ENCODE measurements at regions not wholly inside any gene's neighbourhood (a gene's known extent, or its start where the extent isn't known, plus 50 kb on each side); places are given as distances from the start of the nearest gene placed in this dataset.

GRCh38 chr5:58204966-58205365 lies 254.9 kb downstream of the PLK2 start:
- H3K27ac ChIP-seq (ENCODE audit: low read depth, low read length), result no peak overlapping the region
- H3K27me3 ChIP-seq (ENCODE audit: control insufficient read depth, insufficient read depth, low read length), result no peaks in the 10 kb centered on the region
- no peaks in the 10 kb centered on the region for H3K4me1 ChIP-seq (ENCODE audit: control insufficient read depth, insufficient read depth, low read length)
- no peaks in the 10 kb centered on the region for H3K36me3 ChIP-seq (ENCODE audit: control insufficient read depth, insufficient read depth, low read length)
- no peak overlapping the region for H3K9ac ChIP-seq (ENCODE audit: low read length)
- H3K4me3 ChIP-seq (ENCODE audit: low read length), result no peak overlapping the region

DNA sequence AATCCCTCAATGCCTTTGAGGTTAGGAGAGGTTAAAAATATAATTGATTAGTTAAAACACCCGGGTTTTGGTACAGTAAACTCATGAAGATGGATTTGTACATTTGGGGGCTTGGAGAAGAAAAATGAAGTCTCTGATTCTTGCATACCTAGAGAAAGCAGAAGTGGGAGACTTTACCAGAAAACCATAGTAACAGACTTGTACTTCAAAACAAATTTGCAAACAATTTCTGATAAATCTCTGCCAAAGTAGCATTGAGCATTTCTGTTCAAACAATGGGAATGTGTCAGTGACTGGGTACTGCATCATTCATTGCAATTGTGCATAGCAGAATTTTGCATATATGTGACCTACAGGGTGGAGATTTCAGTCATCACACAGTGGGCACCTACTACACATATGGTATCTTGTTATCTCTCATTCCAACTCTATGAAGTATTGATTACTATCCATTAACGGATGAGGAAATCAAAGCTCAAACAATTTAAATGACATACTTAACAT lies 256.9 kb downstream of the PLK2 start:
- H3K27me3 ChIP-seq (ENCODE audit: control insufficient read depth, insufficient read depth, low read length), result no peaks in the 10 kb centered on the region
- H3K27ac ChIP-seq (ENCODE audit: low read depth, low read length), result no peak overlapping the region
- H3K9ac ChIP-seq (ENCODE audit: low read length), result no peak overlapping the region
- no peaks in the 10 kb centered on the region for H3K4me1 ChIP-seq (ENCODE audit: control insufficient read depth, insufficient read depth, low read length)
- H3K4me3 ChIP-seq (ENCODE audit: low read length), result no peak overlapping the region
- no peaks in the 10 kb centered on the region for H3K36me3 ChIP-seq (ENCODE audit: control insufficient read depth, insufficient read depth, low read length)

DNA sequence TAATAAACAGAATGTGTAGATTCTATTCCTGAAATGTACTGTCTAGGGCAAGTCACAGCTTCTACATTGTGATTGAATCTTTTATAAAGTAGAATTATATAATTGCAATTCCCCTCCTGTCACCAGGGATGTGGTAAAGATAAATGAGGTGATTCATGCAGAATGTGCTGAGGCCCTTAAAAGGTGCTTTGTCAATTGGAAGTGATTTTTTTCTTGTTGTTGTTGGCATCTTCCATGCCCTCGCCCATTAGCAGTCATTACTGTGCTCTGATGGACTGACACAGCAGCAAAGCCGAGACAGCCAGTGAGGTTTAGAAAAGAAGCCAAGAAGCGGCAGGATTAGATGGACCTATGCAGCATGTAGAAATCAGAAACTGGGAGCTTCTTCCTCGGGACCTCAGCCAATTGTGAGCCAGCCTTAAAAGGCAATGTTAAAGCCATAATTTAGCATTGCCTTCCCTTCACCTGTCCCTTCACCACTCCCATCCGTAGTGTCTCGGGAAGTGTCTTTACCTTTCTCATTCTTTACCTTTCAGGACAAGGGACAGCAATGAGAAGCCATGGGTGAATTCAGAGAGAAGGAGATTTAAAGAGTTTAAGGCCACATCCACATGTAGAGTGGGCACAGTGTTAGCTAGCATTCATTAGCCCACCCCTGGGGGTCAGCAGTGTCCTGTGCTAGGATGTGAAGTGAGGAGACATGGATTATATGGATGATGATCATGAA lies 257.8 kb downstream of the PLK2 start:
- Histone ChIP-seq H3K9ac (ENCODE audit: low read length) (no peak overlapping the region), H3K27ac (ENCODE audit: low read depth, low read length) (no peak overlapping the region), H3K4me3 (ENCODE audit: low read length) (no peak overlapping the region)

GRCh38 chr5:58200451-58200850 lies 259.4 kb downstream of the PLK2 start:
- Histone ChIP-seq H3K27ac (ENCODE audit: low read depth, low read length) (no peak overlapping the region), H3K27me3 (ENCODE audit: control insufficient read depth, insufficient read depth, low read length) (no peaks in the 10 kb centered on the region), H3K4me1 (ENCODE audit: control insufficient read depth, insufficient read depth, low read length) (no peaks in the 10 kb centered on the region), H3K36me3 (ENCODE audit: control insufficient read depth, insufficient read depth, low read length) (no peaks in the 10 kb centered on the region), H3K4me3 (ENCODE audit: low read length) (no peak overlapping the region), H3K9ac (ENCODE audit: low read length) (no peak overlapping the region)

More for the DNA sequence above, 257.8 kb downstream of the PLK2 start:
- no peaks in the 10 kb centered on the region for H3K4me1 ChIP-seq (ENCODE audit: control insufficient read depth, insufficient read depth, low read length)
- no peaks in the 10 kb centered on the region for H3K36me3 ChIP-seq (ENCODE audit: control insufficient read depth, insufficient read depth, low read length)
- H3K27me3 ChIP-seq (ENCODE audit: control insufficient read depth, insufficient read depth, low read length), result no peaks in the 10 kb centered on the region

DNA sequence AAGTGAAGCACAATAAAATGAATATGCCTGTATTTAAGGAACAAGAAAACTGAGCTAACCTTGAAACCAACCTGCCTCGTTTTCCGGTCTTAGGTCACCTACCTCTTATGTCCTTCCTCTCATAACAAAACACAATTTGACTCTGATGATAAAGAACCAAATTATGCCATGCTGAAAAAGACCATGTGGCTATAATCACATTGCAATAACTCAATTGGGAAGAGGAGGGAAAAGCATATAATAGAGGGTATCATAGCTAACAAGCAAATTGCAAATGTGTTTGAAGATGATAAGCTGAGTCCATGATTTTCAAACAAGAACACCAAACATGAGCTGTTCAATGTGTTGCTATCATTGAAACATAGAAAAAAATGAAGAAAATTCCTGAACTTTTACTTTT lies 260.8 kb downstream of the PLK2 start:
- Histone ChIP-seq H3K27ac (ENCODE audit: low read depth, low read length) (no peak overlapping the region), H3K4me3 (ENCODE audit: low read length) (no peak overlapping the region), H3K36me3 (ENCODE audit: control insufficient read depth, insufficient read depth, low read length) (no peaks in the 10 kb centered on the region), H3K4me1 (ENCODE audit: control insufficient read depth, insufficient read depth, low read length) (no peaks in the 10 kb centered on the region), H3K9ac (ENCODE audit: low read length) (no peak overlapping the region), H3K27me3 (ENCODE audit: control insufficient read depth, insufficient read depth, low read length) (no peaks in the 10 kb centered on the region)

GRCh38 chr5:58198330-58198729 lies 261.6 kb downstream of the PLK2 start:
- Histone ChIP-seq H3K27me3 (ENCODE audit: control insufficient read depth, insufficient read depth, low read length) (no peaks in the 10 kb centered on the region), H3K4me1 (ENCODE audit: control insufficient read depth, insufficient read depth, low read length) (no peaks in the 10 kb centered on the region), H3K36me3 (ENCODE audit: control insufficient read depth, insufficient read depth, low read length) (no peaks in the 10 kb centered on the region), H3K9ac (ENCODE audit: low read length) (no peak overlapping the region), H3K27ac (ENCODE audit: low read depth, low read length) (no peak overlapping the region), H3K4me3 (ENCODE audit: low read length) (no peak overlapping the region)

- no peaks in the 10 kb centered on the region for H3K27me3 ChIP-seq (ENCODE audit: control insufficient read depth, insufficient read depth, low read length)
- no peak overlapping the region for H3K9ac ChIP-seq (ENCODE audit: low read length)
- no peaks in the 10 kb centered on the region for H3K36me3 ChIP-seq (ENCODE audit: control insufficient read depth, insufficient read depth, low read length)
These were observed 262.0 kb downstream of the PLK2 start for GRCh38 chr5:58197875-58198274.

DNA sequence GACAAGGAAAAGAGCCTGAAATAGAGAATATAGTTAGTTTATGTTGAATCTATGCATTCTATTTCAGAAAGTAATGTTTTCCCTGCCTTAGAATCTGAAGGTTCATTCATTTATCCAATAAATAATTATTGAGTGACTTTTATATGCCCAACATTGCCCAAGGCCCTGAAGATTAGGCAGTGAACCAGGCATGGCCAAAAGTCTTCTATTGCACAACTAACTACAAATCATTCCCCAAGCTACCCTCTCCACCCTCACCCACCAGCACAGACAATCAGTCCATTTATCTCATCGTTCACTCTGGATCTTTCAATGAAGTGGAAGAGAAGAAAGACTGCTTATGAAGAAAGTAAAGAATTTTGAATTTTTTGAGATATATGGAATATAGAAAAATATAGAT lies 268.4 kb downstream of the PLK2 start:
- H3K36me3 ChIP-seq (ENCODE audit: control insufficient read depth, insufficient read depth, low read length), result no peaks in the 10 kb centered on the region
- no peaks in the 10 kb centered on the region for H3K27me3 ChIP-seq (ENCODE audit: control insufficient read depth, insufficient read depth, low read length)
- H3K4me1 ChIP-seq (ENCODE audit: control insufficient read depth, insufficient read depth, low read length), result no peaks in the 10 kb centered on the region
- no peak overlapping the region for H3K4me3 ChIP-seq (ENCODE audit: low read length)
- no peak overlapping the region for H3K9ac ChIP-seq (ENCODE audit: low read length)
- H3K27ac ChIP-seq (ENCODE audit: low read depth, low read length), result no peak overlapping the region

More at GRCh38 chr5:58197875-58198274, 262.0 kb downstream of the PLK2 start:
- H3K4me3 ChIP-seq (ENCODE audit: low read length), result no peak overlapping the region
- H3K4me1 ChIP-seq (ENCODE audit: control insufficient read depth, insufficient read depth, low read length), result no peaks in the 10 kb centered on the region
- no peak overlapping the region for H3K27ac ChIP-seq (ENCODE audit: low read depth, low read length)

- Histone ChIP-seq H3K4me3 (ENCODE audit: low read length) (no peak overlapping the region), H3K4me1 (ENCODE audit: control insufficient read depth, insufficient read depth, low read length) (no peaks in the 10 kb centered on the region), H3K27ac (ENCODE audit: low read depth, low read length) (no peak overlapping the region), H3K9ac (ENCODE audit: low read length) (no peak overlapping the region), H3K36me3 (ENCODE audit: control insufficient read depth, insufficient read depth, low read length) (no peaks in the 10 kb centered on the region), H3K27me3 (ENCODE audit: control insufficient read depth, insufficient read depth, low read length) (no peaks in the 10 kb centered on the region)
These were observed 271.6 kb downstream of the PLK2 start for GRCh38 chr5:58188262-58188651.

DNA sequence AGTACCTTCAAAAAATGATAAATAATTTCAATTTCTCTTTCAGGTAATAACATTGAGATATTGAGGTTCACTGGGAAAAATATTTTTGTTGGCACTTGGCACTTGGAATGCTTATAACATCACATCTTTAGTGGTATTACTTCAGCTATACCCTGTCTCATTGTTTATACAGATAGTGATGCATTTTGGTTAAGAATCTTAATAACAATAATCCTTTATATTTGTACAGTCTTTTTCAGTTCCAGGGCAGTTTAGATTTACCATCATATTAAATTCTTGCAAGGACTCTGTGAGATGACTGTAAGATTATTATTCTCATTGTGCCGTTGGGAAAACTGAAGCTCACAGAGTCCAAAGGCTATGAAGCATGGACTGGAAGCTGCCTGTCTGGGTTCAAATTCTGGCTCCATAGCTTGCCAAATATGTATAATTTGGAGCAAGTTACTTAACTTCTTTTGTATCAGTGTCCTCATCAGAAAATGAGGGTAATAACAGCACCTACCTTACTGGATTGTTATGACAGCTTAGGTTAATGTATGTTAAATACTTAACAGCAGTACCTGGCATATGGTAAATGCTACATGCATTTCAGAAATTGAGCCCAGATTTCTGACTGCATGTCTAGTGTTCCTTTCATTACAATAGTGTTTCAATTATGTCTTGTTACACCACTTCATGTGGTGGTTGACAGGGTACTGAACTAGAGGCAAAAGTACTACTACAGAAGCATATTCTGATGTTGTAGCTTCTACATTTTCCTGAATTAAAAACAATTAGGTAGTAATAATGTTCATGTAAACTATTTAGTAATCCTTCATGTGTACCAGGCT lies 272.2 kb downstream of the PLK2 start:
- H3K36me3 ChIP-seq (ENCODE audit: control insufficient read depth, insufficient read depth, low read length), result no peaks in the 10 kb centered on the region
- H3K4me1 ChIP-seq (ENCODE audit: control insufficient read depth, insufficient read depth, low read length), result no peaks in the 10 kb centered on the region

DNA sequence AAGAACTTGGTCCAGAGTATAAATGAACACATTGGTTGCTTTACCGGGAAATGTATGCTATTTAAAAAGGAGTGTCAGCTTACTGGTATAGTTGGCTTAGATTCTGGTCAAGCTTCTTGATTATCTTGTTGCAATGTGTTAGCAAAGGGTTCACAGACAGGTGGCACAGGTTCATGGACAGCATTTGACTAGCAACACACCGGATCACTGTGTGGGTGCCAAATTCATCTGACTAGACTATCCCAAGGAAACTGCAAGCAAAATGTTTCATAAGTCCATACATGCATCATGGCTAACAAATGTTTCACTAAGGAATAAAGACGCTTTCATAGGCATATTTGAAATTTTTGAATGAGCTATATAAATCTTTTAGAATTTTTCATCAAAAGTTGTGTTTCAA lies 274.1 kb downstream of the PLK2 start:
- H3K27me3 ChIP-seq (ENCODE audit: control insufficient read depth, insufficient read depth, low read length), result no peaks in the 10 kb centered on the region
- H3K4me3 ChIP-seq (ENCODE audit: low read length), result no peak overlapping the region
- H3K4me1 ChIP-seq (ENCODE audit: control insufficient read depth, insufficient read depth, low read length), result no peaks in the 10 kb centered on the region
- no peak overlapping the region for H3K9ac ChIP-seq (ENCODE audit: low read length)
- no peak overlapping the region for H3K27ac ChIP-seq (ENCODE audit: low read depth, low read length)
- no peaks in the 10 kb centered on the region for H3K36me3 ChIP-seq (ENCODE audit: control insufficient read depth, insufficient read depth, low read length)

More for the DNA sequence above, 272.2 kb downstream of the PLK2 start:
- Histone ChIP-seq H3K27me3 (ENCODE audit: control insufficient read depth, insufficient read depth, low read length) (no peaks in the 10 kb centered on the region), H3K4me3 (ENCODE audit: low read length) (no peak overlapping the region), H3K27ac (ENCODE audit: low read depth, low read length) (no peak overlapping the region), H3K9ac (ENCODE audit: low read length) (no peak overlapping the region)

GRCh38 chr5:58185397-58185796 lies 274.5 kb downstream of the PLK2 start:
- Histone ChIP-seq H3K36me3 (ENCODE audit: control insufficient read depth, insufficient read depth, low read length) (no peaks in the 10 kb centered on the region), H3K27me3 (ENCODE audit: control insufficient read depth, insufficient read depth, low read length) (no peaks in the 10 kb centered on the region), H3K27ac (ENCODE audit: low read depth, low read length) (no peak overlapping the region), H3K9ac (ENCODE audit: low read length) (no peak overlapping the region), H3K4me1 (ENCODE audit: control insufficient read depth, insufficient read depth, low read length) (no peaks in the 10 kb centered on the region), H3K4me3 (ENCODE audit: low read length) (no peak overlapping the region)
